GM12891 (cell line): ENCODE measurements at regions not wholly inside any gene's neighbourhood (a gene's known extent, or its start where the extent isn't known, plus 50 kb on each side); places are given as distances from the start of the nearest gene placed in this dataset.

Source experiments
- POLR2A ChIP-seq: IDR thresholded peaks from 2 replicates; pipeline ENCODE4 v1.6.1; 2011; ENCODE audit warnings: low read depth, low read length, control low read depth
- SPI1 ChIP-seq: IDR thresholded peaks from 2 replicates; pipeline ENCODE4 v1.6.1; 2011; ENCODE audit warnings: low read depth, low read length, control low read depth
- TAF1 ChIP-seq: IDR thresholded peaks from 2 replicates; pipeline ENCODE4 v1.6.1; 2011; ENCODE audit warnings: low read depth, low read length, control low read depth

DNA sequence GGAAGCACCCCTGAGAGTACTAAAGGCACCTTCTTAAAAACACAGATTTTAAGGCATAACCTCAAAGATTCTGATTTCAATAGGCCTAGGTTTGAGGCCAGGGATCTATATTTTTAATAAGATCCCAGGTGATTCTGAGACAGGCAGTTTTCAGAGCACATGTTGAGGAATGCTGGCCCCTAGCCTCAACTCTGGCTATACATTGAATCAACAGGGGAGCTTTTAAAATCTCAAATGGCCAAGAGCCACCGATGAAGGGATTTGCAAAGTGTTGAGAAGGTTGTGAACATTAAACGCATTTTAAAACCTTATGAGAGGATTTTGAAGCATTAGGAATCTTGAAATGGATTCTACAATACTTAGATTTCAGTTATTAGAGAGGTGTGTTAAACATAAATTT, 268.8 kb upstream of the ARHGEF26 start:
- no peak for TF ChIP-seq TAF1
- no peak for TF ChIP-seq POLR2A
- TF ChIP-seq SPI1 = no peak
